Cardiac muscle cell (in vitro differentiated cells and primary cell): ENCODE measurements at regions not wholly inside any gene's neighbourhood (a gene's known extent, or its start where the extent isn't known, plus 50 kb on each side); places are given as distances from the start of the nearest gene placed in this dataset.

Experiments used
- DNase-seq, 2 donors: peaks; one replicate each; pipeline versions ENCODE4 v3.0.0 to v3.0.0-alpha.2; 2010 to 2017; ENCODE audit warnings: low read depth in 1 of 2, low spot score in 1 of 2
- H3K27ac ChIP-seq: fragments of 200-600 bp; sonication (generic); 2 replicates; pipeline ENCODE4 v1.5.1; 2016
- H3K27me3 ChIP-seq: fragments of 200-600 bp; sonication (generic); 2 replicates; pipeline ENCODE4 v1.6.0; 2016; ENCODE audit warnings: control low read depth
- H3K36me3 ChIP-seq: fragments of 200-600 bp; sonication (generic); 2 replicates; pipeline ENCODE4 v1.5.1; 2016; ENCODE audit warnings: control low read depth
- H3K4me1 ChIP-seq: fragments of 200-600 bp; sonication (generic); 2 replicates; pipeline ENCODE4 v1.8.1; 2017; ENCODE audit warnings: low read depth, mild to moderate bottlenecking, mixed run types
- H3K4me3 ChIP-seq: fragments of 200-600 bp; sonication (generic); 2 replicates; pipeline ENCODE4 v1.5.1; 2016; ENCODE audit warnings: mild to moderate bottlenecking
- H3K9me3 ChIP-seq: fragments of 200-600 bp; sonication (generic); 2 replicates; pipeline ENCODE4 v1.5.1; 2017; ENCODE audit warnings: low read depth, mild to moderate bottlenecking, control low read depth
- CTCF ChIP-seq: IDR thresholded peaks from 2 replicates; pipeline ENCODE4 v1.5.1; 2012; ENCODE audit warnings: low read depth, mild to moderate bottlenecking, low read length

- no peaks in the 10 kb centered on the region for H3K9me3 ChIP-seq
- H3K4me1 ChIP-seq = no peaks in the 10 kb centered on the region
- no peak for DNase-seq
- H3K27ac ChIP-seq = no peak overlapping the region
- H3K4me3 ChIP-seq = no peak overlapping the region
- TF ChIP-seq CTCF = no peak
- no peaks in the 10 kb centered on the region for H3K27me3 ChIP-seq
- H3K36me3 ChIP-seq = no peaks in the 10 kb centered on the region
These were observed 137.9 kb upstream of the PRR20G start for GRCh38 chr3:127425505-127426443.

- no peak for DNase-seq
- H3K27me3 ChIP-seq = no peaks in the 10 kb centered on the region
These were observed 137.1 kb upstream of the PRR20G start for GRCh38 chr3:127424766-127425504.

GRCh38 chr3:127423856-127424765 lies 136.3 kb upstream of the PRR20G start:
- Histone ChIP-seq H3K4me1 (no peaks in the 10 kb centered on the region), H3K9me3 (no peaks in the 10 kb centered on the region), H3K4me3 (no peak overlapping the region), H3K27me3 (no peaks in the 10 kb centered on the region), H3K27ac (no peak overlapping the region), H3K36me3 (no peaks in the 10 kb centered on the region)
- DNase-seq = no peak
- TF ChIP-seq CTCF = no peak

More at GRCh38 chr3:127424766-127425504, 137.1 kb upstream of the PRR20G start:
- Histone ChIP-seq H3K36me3 (no peaks in the 10 kb centered on the region), H3K27ac (no peak overlapping the region), H3K9me3 (no peaks in the 10 kb centered on the region), H3K4me1 (no peaks in the 10 kb centered on the region), H3K4me3 (no peak overlapping the region)
- no peak for TF ChIP-seq CTCF

GRCh38 chr3:127422663-127423375 lies 135.0 kb upstream of the PRR20G start:
- no peak for DNase-seq
- Histone ChIP-seq H3K9me3 (no peaks in the 10 kb centered on the region), H3K27me3 (no peaks in the 10 kb centered on the region), H3K4me3 (no peak overlapping the region), H3K27ac (no peak overlapping the region), H3K4me1 (no peaks in the 10 kb centered on the region), H3K36me3 (no peaks in the 10 kb centered on the region)
- no peak for TF ChIP-seq CTCF
